SU-DHL-6 (cell line): ENCODE measurements at regions not wholly inside any gene's neighbourhood (a gene's known extent, or its start where the extent isn't known, plus 50 kb on each side); places are given as distances from the start of the nearest gene placed in this dataset.

Experiments
- H2AFZ ChIP-seq: fragments of 200-600 bp; sonication (generic); 2 replicates; pipeline ENCODE4 v1.6.1; 2014; ENCODE audit warnings: low read depth, mild to moderate bottlenecking, moderate library complexity, mixed read lengths, antibody characterized with exemption, low read length; ENCODE audit not compliant: severe bottlenecking
- H3F3A ChIP-seq: fragments of 200-600 bp; shearing (Covaris generic); 2 replicates; pipeline ENCODE4 v1.6.0; 2016; ENCODE audit warnings: antibody characterized with exemption, mild to moderate bottlenecking; ENCODE audit not compliant: insufficient read depth
- H3K27ac ChIP-seq: fragments of 200-600 bp; sonication (generic); 2 replicates; pipeline ENCODE4 v1.5.1; 2016; ENCODE audit warnings: low read depth, mild to moderate bottlenecking, low read length, moderate library complexity, mixed read lengths
- H3K27me3 ChIP-seq: fragments of 200-600 bp; sonication (generic), shearing (Covaris generic); 2 replicates; pipeline ENCODE4 v1.6.0; 2014; ENCODE audit warnings: mild to moderate bottlenecking, low read length
- H3K36me3 ChIP-seq: fragments of 200-600 bp; sonication (generic); 2 replicates; pipeline ENCODE4 v1.6.1; 2014; ENCODE audit warnings: mild to moderate bottlenecking, low read length, mixed read lengths
- H3K4me2 ChIP-seq: fragments of 300-600, 200-600 bp; shearing (Covaris generic), sonication (generic); 2 replicates; pipeline ENCODE4 v1.6.0; 2014; ENCODE audit warnings: low read length, low read depth, mild to moderate bottlenecking; ENCODE audit not compliant: poor library complexity, severe bottlenecking
- H3K4me3 ChIP-seq: fragments of 200-600 bp; sonication (generic); 2 replicates; pipeline ENCODE4 v1.5.1; 2014; ENCODE audit warnings: antibody characterized with exemption, low read length, mild to moderate bottlenecking, mixed read lengths; ENCODE audit not compliant: insufficient read depth, poor library complexity, severe bottlenecking
- H3K79me2 ChIP-seq: fragments of 200-600 bp; sonication (generic); 2 replicates; pipeline ENCODE4 v1.6.1; 2014; ENCODE audit warnings: mild to moderate bottlenecking, low read length, moderate library complexity; ENCODE audit not compliant: insufficient read depth
- H3K9ac ChIP-seq: fragments of 200-600 bp; sonication (generic); 2 replicates; pipeline ENCODE4 v1.7.0; 2014; ENCODE audit warnings: mild to moderate bottlenecking, low read length
- H3K9me2 ChIP-seq: fragments of 200-600 bp; sonication (generic); replicated peaks from 2 replicates; pipeline ENCODE4 v1.6.1; 2014; ENCODE audit warnings: low read length; ENCODE audit not compliant: insufficient read depth
- H3K9me3 ChIP-seq: fragments of 200-600 bp; sonication (generic); 2 replicates; pipeline ENCODE4 v1.6.1; 2014; ENCODE audit warnings: low read length, mixed read lengths; ENCODE audit not compliant: insufficient read depth
- H4K20me1 ChIP-seq: fragments of 200-600 bp; sonication (generic); 2 replicates; pipeline ENCODE4 v1.6.1; 2014; ENCODE audit warnings: low read depth, mild to moderate bottlenecking, antibody characterized with exemption, low read length, moderate library complexity, mixed read lengths
- EZH2phosphoT487 ChIP-seq: fragments of 200-600 bp; sonication (generic), shearing (Covaris generic); conservative IDR thresholded peaks from 2 replicates; pipeline ENCODE4 v1.6.1; 2018; ENCODE audit warnings: mild to moderate bottlenecking, antibody characterized with exemption, low read length, moderate library complexity, mixed read lengths
- TF ChIP-seq, protein P1 (sequence below): fragments of 200-600 bp; sonication (generic); IDR thresholded peaks from one replicate; pipeline ENCODE4 v1.5.1; 2017; ENCODE audit warnings: antibody characterized with exemption, mild to moderate bottlenecking, low read length, moderate library complexity; ENCODE audit not compliant: insufficient read depth, poor library complexity, severe bottlenecking

DNA sequence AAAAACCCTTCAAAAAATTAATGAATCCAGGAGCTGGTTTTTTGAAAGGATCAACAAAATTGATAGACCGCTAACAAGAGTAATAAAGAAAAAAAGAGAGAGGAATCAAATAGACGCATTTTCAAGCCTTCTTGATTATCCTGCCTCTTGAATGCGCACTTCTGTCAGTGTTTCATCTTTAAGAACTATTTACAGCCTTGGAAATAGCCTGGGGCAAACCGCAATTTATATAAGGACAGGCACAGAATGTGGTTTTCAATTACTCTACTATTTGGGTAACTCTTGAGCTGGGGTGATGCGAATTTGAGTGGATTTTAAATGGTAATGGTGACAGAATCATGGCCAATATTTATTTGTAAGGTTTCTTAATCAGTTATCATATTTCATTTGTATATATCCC is 179.1 kb upstream of the OTX2 start:
- H3K4me3 ChIP-seq = no peak overlapping the region
- TF ChIP-seq, protein P1, sequence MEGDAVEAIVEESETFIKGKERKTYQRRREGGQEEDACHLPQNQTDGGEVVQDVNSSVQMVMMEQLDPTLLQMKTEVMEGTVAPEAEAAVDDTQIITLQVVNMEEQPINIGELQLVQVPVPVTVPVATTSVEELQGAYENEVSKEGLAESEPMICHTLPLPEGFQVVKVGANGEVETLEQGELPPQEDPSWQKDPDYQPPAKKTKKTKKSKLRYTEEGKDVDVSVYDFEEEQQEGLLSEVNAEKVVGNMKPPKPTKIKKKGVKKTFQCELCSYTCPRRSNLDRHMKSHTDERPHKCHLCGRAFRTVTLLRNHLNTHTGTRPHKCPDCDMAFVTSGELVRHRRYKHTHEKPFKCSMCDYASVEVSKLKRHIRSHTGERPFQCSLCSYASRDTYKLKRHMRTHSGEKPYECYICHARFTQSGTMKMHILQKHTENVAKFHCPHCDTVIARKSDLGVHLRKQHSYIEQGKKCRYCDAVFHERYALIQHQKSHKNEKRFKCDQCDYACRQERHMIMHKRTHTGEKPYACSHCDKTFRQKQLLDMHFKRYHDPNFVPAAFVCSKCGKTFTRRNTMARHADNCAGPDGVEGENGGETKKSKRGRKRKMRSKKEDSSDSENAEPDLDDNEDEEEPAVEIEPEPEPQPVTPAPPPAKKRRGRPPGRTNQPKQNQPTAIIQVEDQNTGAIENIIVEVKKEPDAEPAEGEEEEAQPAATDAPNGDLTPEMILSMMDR = no peak
- no peak for TF ChIP-seq EZH2phosphoT487
- H2AFZ ChIP-seq = no peak overlapping the region
- no peak overlapping the region for H3K4me2 ChIP-seq
- H3K9me2 ChIP-seq = no peaks in the 10 kb centered on the region
- H4K20me1 ChIP-seq = no peaks in the 10 kb centered on the region
- H3K9me3 ChIP-seq = no peaks in the 10 kb centered on the region
- no peaks in the 10 kb centered on the region for H3K36me3 ChIP-seq
- no peak overlapping the region for H3K9ac ChIP-seq
- no peaks in the 10 kb centered on the region for H3K27me3 ChIP-seq
- H3F3A ChIP-seq = no peaks in the 10 kb centered on the region; the same call in 1 of the 2 replicates
- H3K27ac ChIP-seq = no peak overlapping the region
- H3K79me2 ChIP-seq = no peaks in the 10 kb centered on the region

DNA sequence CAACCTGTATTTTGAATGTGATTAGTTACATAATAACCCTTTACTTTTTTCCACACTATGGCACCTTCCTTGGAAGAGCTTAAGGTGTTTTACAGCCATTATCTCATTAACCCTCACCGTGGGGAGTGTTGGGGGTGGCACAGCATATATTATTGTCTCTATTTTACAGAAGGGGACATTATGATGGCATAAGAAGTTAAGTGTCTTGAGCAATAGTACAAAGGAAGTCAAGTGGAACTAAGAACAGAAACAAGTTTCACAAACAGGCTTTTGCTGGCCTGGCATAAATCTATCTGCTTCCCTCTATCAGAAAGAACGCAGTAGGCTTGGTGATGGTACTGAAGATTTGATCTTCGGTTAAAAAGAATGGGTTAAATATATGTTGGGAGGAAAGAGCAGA is 169.7 kb upstream of the OTX2 start:
- H3K9me3 ChIP-seq = no peaks in the 10 kb centered on the region
- no peaks in the 10 kb centered on the region for H3K9me2 ChIP-seq
- H3K9ac ChIP-seq = no peak overlapping the region
- H3K27ac ChIP-seq = no peak overlapping the region
- H3F3A ChIP-seq = no peaks in the 10 kb centered on the region; the same call in 1 of the 2 replicates
- H3K4me3 ChIP-seq = no peak overlapping the region
- TF ChIP-seq EZH2phosphoT487 = no peak
- TF ChIP-seq, protein P1 = no peak
- H3K27me3 ChIP-seq = no peaks in the 10 kb centered on the region
- H3K4me2 ChIP-seq = no peak overlapping the region
- H4K20me1 ChIP-seq = no peaks in the 10 kb centered on the region
- H3K36me3 ChIP-seq = no peaks in the 10 kb centered on the region
- no peaks in the 10 kb centered on the region for H3K79me2 ChIP-seq
- no peak overlapping the region for H2AFZ ChIP-seq

DNA sequence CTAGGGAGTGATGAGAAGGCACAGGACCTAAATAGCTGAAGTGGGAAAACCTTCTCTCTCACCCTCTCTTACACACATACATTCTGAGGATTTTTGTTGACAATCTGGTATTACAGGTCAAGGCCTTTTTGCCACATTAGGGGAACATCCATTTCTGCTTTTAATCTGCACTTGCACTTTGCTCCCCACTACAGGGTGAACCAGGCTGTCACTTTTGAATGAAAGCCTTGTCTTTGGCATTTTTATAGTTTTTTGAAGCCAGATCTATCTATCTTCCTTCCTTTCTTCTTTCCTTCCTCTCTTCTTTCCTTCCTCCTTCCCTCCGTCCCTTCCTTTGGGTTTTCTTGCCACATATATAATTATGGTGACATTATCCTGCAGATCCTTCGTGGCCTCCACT is 165.9 kb upstream of the OTX2 start:
- Histone ChIP-seq H3F3A (no peaks in the 10 kb centered on the region), H3K36me3 (no peaks in the 10 kb centered on the region), H3K27me3 (no peaks in the 10 kb centered on the region), H3K9me2 (no peaks in the 10 kb centered on the region), H3K4me3 (no peak overlapping the region), H3K9me3 (no peaks in the 10 kb centered on the region), H2AFZ (no peak overlapping the region), H4K20me1 (no peaks in the 10 kb centered on the region), H3K9ac (no peak overlapping the region), H3K27ac (no peak overlapping the region), H3K4me2 (no peak overlapping the region), H3K79me2 (no peaks in the 10 kb centered on the region)
- TF ChIP-seq EZH2phosphoT487 = no peak
- TF ChIP-seq, protein P1 = no peak
